ENCODE measurements at regions not wholly inside any gene's neighbourhood (a gene's known extent, or its start where the extent isn't known, plus 50 kb on each side); places are given as distances from the start of the nearest gene placed in this dataset.

GRCh38 chr10:123573236-123574108 lies 92.7 kb upstream of the GPR26 start:
- H3K4me3 ChIP-seq (ENCODE audit: low read depth, low read length): no peak overlapping the region
- no peak for DNase-seq (ENCODE audit: low read depth)

GRCh38 chr10:123574109-123574698 lies 92.0 kb upstream of the GPR26 start:
- H3K4me3 ChIP-seq (ENCODE audit: low read depth, low read length): no peak overlapping the region
- no peak for DNase-seq (ENCODE audit: low read depth)

GRCh38 chr10:123575105-123575504 lies 91.0 kb upstream of the GPR26 start:
- no peak overlapping the region for H3K4me3 ChIP-seq (ENCODE audit: low read depth, low read length)
- DNase-seq (ENCODE audit: low read depth): no peak

- no peak for DNase-seq (ENCODE audit: low read depth)
- H3K4me3 ChIP-seq (ENCODE audit: low read depth, low read length): no peak overlapping the region
Measured at GRCh38 chr10:123576706-123577105, 89.4 kb upstream of the GPR26 start.

GRCh38 chr10:123577921-123578461 lies 88.2 kb upstream of the GPR26 start:
- no peak for DNase-seq (ENCODE audit: low read depth)
- no peak overlapping the region for H3K4me3 ChIP-seq (ENCODE audit: low read depth, low read length)

- no peak for DNase-seq (ENCODE audit: low read depth)
- H3K4me3 ChIP-seq (ENCODE audit: low read depth, low read length): no peak overlapping the region
Measured at GRCh38 chr10:123578721-123579120, 87.4 kb upstream of the GPR26 start.

- H3K4me3 ChIP-seq (ENCODE audit: low read depth, low read length): no peak overlapping the region
- no peak for DNase-seq (ENCODE audit: low read depth)
Measured at GRCh38 chr10:123579675-123580074, 86.5 kb upstream of the GPR26 start.

GRCh38 chr10:123580426-123580825 lies 85.7 kb upstream of the GPR26 start:
- DNase-seq (ENCODE audit: low read depth): no peak
- no peak overlapping the region for H3K4me3 ChIP-seq (ENCODE audit: low read depth, low read length)

GRCh38 chr10:123581656-123582055 lies 84.5 kb upstream of the GPR26 start:
- DNase-seq (ENCODE audit: low read depth): no peak
- H3K4me3 ChIP-seq (ENCODE audit: low read depth, low read length): no peak overlapping the region

- DNase-seq (ENCODE audit: low read depth): peak; percentile 8
- no peak overlapping the region for H3K4me3 ChIP-seq (ENCODE audit: low read depth, low read length)
Measured at GRCh38 chr10:123582084-123582989, 83.8 kb upstream of the GPR26 start.

GRCh38 chr10:123583639-123584418 lies 82.3 kb upstream of the GPR26 start:
- DNase-seq (ENCODE audit: low read depth): peak; percentile 14
- H3K4me3 ChIP-seq (ENCODE audit: low read depth, low read length): no peak overlapping the region

- H3K4me3 ChIP-seq (ENCODE audit: low read depth, low read length): no peak overlapping the region
- DNase-seq (ENCODE audit: low read depth): no peak
Measured at GRCh38 chr10:123584419-123584775, 81.8 kb upstream of the GPR26 start.

GRCh38 chr10:123585477-123586445 lies 80.4 kb upstream of the GPR26 start:
- no peak overlapping the region for H3K4me3 ChIP-seq (ENCODE audit: low read depth, low read length)
- DNase-seq (ENCODE audit: low read depth): no peak

- DNase-seq (ENCODE audit: low read depth): no peak
- no peak overlapping the region for H3K4me3 ChIP-seq (ENCODE audit: low read depth, low read length)
Measured at GRCh38 chr10:123587110-123587509, 79.0 kb upstream of the GPR26 start.

- no peak for DNase-seq (ENCODE audit: low read depth)
- no peak overlapping the region for H3K4me3 ChIP-seq (ENCODE audit: low read depth, low read length)
Measured at GRCh38 chr10:123588386-123588914, 77.7 kb upstream of the GPR26 start.

- no peak for DNase-seq (ENCODE audit: low read depth)
- H3K4me3 ChIP-seq (ENCODE audit: low read depth, low read length): no peak overlapping the region
Measured at GRCh38 chr10:123595661-123596060, 70.5 kb upstream of the GPR26 start.

- no peak for DNase-seq (ENCODE audit: low read depth)
- no peak overlapping the region for H3K4me3 ChIP-seq (ENCODE audit: low read depth, low read length)
Measured at GRCh38 chr10:123597676-123598075, 68.5 kb upstream of the GPR26 start.

GRCh38 chr10:123599366-123599849 lies 66.7 kb upstream of the GPR26 start:
- no peak for DNase-seq (ENCODE audit: low read depth)
- H3K4me3 ChIP-seq (ENCODE audit: low read depth, low read length): no peak overlapping the region

Measured in skeletal muscle cell (primary cell).